ENCODE measurements at regions not wholly inside any gene's neighbourhood (a gene's known extent, or its start where the extent isn't known, plus 50 kb on each side); places are given as distances from the start of the nearest gene placed in this dataset.

GRCh38 chr13:34040863-34041262 is 222.9 kb downstream of the RFC3 start:
- DNase-seq (ENCODE audit: low read depth in 2 of 2): no peak

- DNase-seq (ENCODE audit: low read depth in 2 of 2): no peak
These were observed 226.1 kb downstream of the RFC3 start for GRCh38 chr13:34044041-34044440.

GRCh38 chr13:34044660-34045080 is 226.7 kb downstream of the RFC3 start:
- no peak for DNase-seq (ENCODE audit: low read depth in 2 of 2)

- no peak for DNase-seq (ENCODE audit: low read depth in 2 of 2)
These were observed 228.5 kb downstream of the RFC3 start for GRCh38 chr13:34046457-34046856.

GRCh38 chr13:34048652-34049051 is 230.7 kb downstream of the RFC3 start:
- DNase-seq (ENCODE audit: low read depth in 2 of 2): no peak

- no peak for DNase-seq (ENCODE audit: low read depth in 2 of 2)
These were observed 238.8 kb downstream of the RFC3 start for GRCh38 chr13:34056733-34057258.

GRCh38 chr13:34064456-34065205 is 246.7 kb downstream of the RFC3 start:
- no peak for DNase-seq (ENCODE audit: low read depth in 2 of 2)

GRCh38 chr13:34065928-34066327 is 248.0 kb downstream of the RFC3 start:
- DNase-seq (ENCODE audit: low read depth in 2 of 2): no peak

GRCh38 chr13:34066344-34066743 is 248.4 kb downstream of the RFC3 start:
- no peak for DNase-seq (ENCODE audit: low read depth in 2 of 2)

- no peak for DNase-seq (ENCODE audit: low read depth in 2 of 2)
These were observed 252.1 kb downstream of the RFC3 start for GRCh38 chr13:34070006-34070405.

- no peak for DNase-seq (ENCODE audit: low read depth in 2 of 2)
These were observed 252.8 kb downstream of the RFC3 start for GRCh38 chr13:34070544-34071303.

- no peak for DNase-seq (ENCODE audit: low read depth in 2 of 2)
These were observed 258.4 kb downstream of the RFC3 start for GRCh38 chr13:34076319-34076718.

- no peak for DNase-seq (ENCODE audit: low read depth in 2 of 2)
These were observed 259.2 kb downstream of the RFC3 start for GRCh38 chr13:34076943-34077703.

- DNase-seq (ENCODE audit: low read depth in 2 of 2): no peak
These were observed 260.5 kb downstream of the RFC3 start for GRCh38 chr13:34078334-34078999.

- no peak for DNase-seq (ENCODE audit: low read depth in 2 of 2)
These were observed 267.3 kb downstream of the RFC3 start for GRCh38 chr13:34085204-34085603.

- DNase-seq (ENCODE audit: low read depth in 2 of 2): no peak
These were observed 268.3 kb downstream of the RFC3 start for GRCh38 chr13:34086281-34086680.

- no peak for DNase-seq (ENCODE audit: low read depth in 2 of 2)
These were observed 269.8 kb downstream of the RFC3 start for GRCh38 chr13:34087791-34088190.

GRCh38 chr13:34103854-34104253 is 285.9 kb downstream of the RFC3 start:
- DNase-seq (ENCODE audit: low read depth in 2 of 2): no peak

GRCh38 chr13:34104853-34105252 is 286.9 kb downstream of the RFC3 start:
- no peak for DNase-seq (ENCODE audit: low read depth in 2 of 2)

GRCh38 chr13:34107806-34108205 is 289.9 kb downstream of the RFC3 start:
- no peak for DNase-seq (ENCODE audit: low read depth in 2 of 2)

GRCh38 chr13:34108410-34108809 is 290.5 kb downstream of the RFC3 start:
- no peak for DNase-seq (ENCODE audit: low read depth in 2 of 2)

- DNase-seq (ENCODE audit: low read depth in 2 of 2): no peak
These were observed 296.6 kb downstream of the RFC3 start for GRCh38 chr13:34114581-34114980.
